Activated T-cell treated with anti-CD3 and anti-CD28 coated beads, Interleukin-2, amount 50 U/mL, for 72 hours (primary cell): ENCODE measurements at regions not wholly inside any gene's neighbourhood (a gene's known extent, or its start where the extent isn't known, plus 50 kb on each side); places are given as distances from the start of the nearest gene placed in this dataset.
"Not testable (repeated sequence)": the region's sequence is repeated elsewhere in the genome, so short reads cannot be mapped to it uniquely, and the experiment has no call there.

Source experiments
- ATAC-seq, 2 donors: fragments of 150-1000 bp; cut with Tn5 transposase; replicated peaks in 1 of 2; 2 replicates each; pipeline ENCODE4 v1.10.0; 2021; ENCODE audit warnings: moderate library complexity in 2 of 2, mild to moderate bottlenecking in 1 of 2
- DNase-seq, 2 donors: peaks; one replicate each; pipeline ENCODE4 v3.0.0; 2021 to 2022; ENCODE audit warnings: mixed read lengths in 1 of 2
- H3K27ac Mint-ChIP-seq: one replicate; pipeline ENCODE4 v1.8.0; 2022; ENCODE audit warnings: mild to moderate bottlenecking, moderate library complexity, mixed read lengths
- H3K27me3 Mint-ChIP-seq: one replicate; pipeline ENCODE4 v1.8.0; 2022; ENCODE audit warnings: low read depth, mixed read lengths
- H3K36me3 Mint-ChIP-seq, 2 donors: one replicate each; pipeline ENCODE4 v1.8.0; 2022; ENCODE audit warnings: mixed read lengths in 2 of 2, mild to moderate bottlenecking in 1 of 2; ENCODE audit not compliant: insufficient read depth in 2 of 2
- H3K4me1 Mint-ChIP-seq: one replicate; pipeline ENCODE4 v1.8.0; 2022; ENCODE audit warnings: low read depth, mixed read lengths
- H3K4me3 Mint-ChIP-seq, 2 donors: one replicate each; pipeline ENCODE4 v1.8.0; 2022; ENCODE audit warnings: mild to moderate bottlenecking in 2 of 2, mixed read lengths in 2 of 2, moderate library complexity in 2 of 2
- H3K9me3 Mint-ChIP-seq, 2 donors: one replicate each; pipeline ENCODE4 v1.8.0; 2022; ENCODE audit warnings: mixed read lengths in 2 of 2

GRCh38 chr14:103186909-103187586, 63.8 kb downstream of the TNFAIP2 start:
- no peaks in the 10 kb centered on the region for H3K9me3 Mint-ChIP-seq
- H3K27ac Mint-ChIP-seq: no peak overlapping the region
- H3K4me3 Mint-ChIP-seq: peak overlapping the region; percentile 22 to 28
- H3K36me3 Mint-ChIP-seq: no peaks in the 10 kb centered on the region
- peaks cover 50% of the 10 kb centered on the region for H3K27me3 Mint-ChIP-seq
- ATAC-seq (no peak), DNase-seq (no peak)
- peaks cover 5% of the 10 kb centered on the region for H3K4me1 Mint-ChIP-seq

- ATAC-seq (no peak), DNase-seq (no peak)
- Mint-ChIP-seq H3K4me1 (peaks cover 5% of the 10 kb centered on the region), H3K27ac (no peak overlapping the region), H3K36me3 (no peaks in the 10 kb centered on the region), H3K27me3 (peaks cover 50% of the 10 kb centered on the region), H3K9me3 (no peaks in the 10 kb centered on the region), H3K4me3 (no peak overlapping the region)
Measured at GRCh38 chr14:103187911-103188310, 64.7 kb downstream of the TNFAIP2 start.

GRCh38 chr14:103188810-103189480, 65.7 kb downstream of the TNFAIP2 start:
- H3K4me3 Mint-ChIP-seq: peak overlapping the region; percentile 34 to 56
- H3K27me3 Mint-ChIP-seq: peaks cover 50% of the 10 kb centered on the region
- H3K36me3 Mint-ChIP-seq: no peaks in the 10 kb centered on the region
- H3K27ac Mint-ChIP-seq: no peak overlapping the region
- DNase-seq (peak; percentile 51), ATAC-seq (peak; percentile 81 to 82)
- H3K9me3 Mint-ChIP-seq: no peaks in the 10 kb centered on the region
- peaks cover 5% of the 10 kb centered on the region for H3K4me1 Mint-ChIP-seq

GRCh38 chr14:103189481-103190470, 66.5 kb downstream of the TNFAIP2 start:
- Mint-ChIP-seq H3K27ac (peak overlapping the region; percentile 35), H3K4me1 (peaks cover 5% of the 10 kb centered on the region), H3K4me3 (peak overlapping the region; percentile 63 to 72), H3K9me3 (no peaks in the 10 kb centered on the region), H3K27me3 (peaks cover 50% of the 10 kb centered on the region), H3K36me3 (no peaks in the 10 kb centered on the region)
- no peak for ATAC-seq
- DNase-seq: no peak

GRCh38 chr14:103190741-103191140, 67.5 kb downstream of the TNFAIP2 start:
- H3K27ac Mint-ChIP-seq: no peak overlapping the region
- no peak overlapping the region for H3K4me3 Mint-ChIP-seq
- peaks cover 5% of the 10 kb centered on the region for H3K4me1 Mint-ChIP-seq
- no peaks in the 10 kb centered on the region for H3K9me3 Mint-ChIP-seq
- no peak for DNase-seq
- peaks cover 43% of the 10 kb centered on the region for H3K27me3 Mint-ChIP-seq
- no peaks in the 10 kb centered on the region for H3K36me3 Mint-ChIP-seq
- no peak for ATAC-seq

- no peaks in the 10 kb centered on the region for H3K9me3 Mint-ChIP-seq
- H3K27ac Mint-ChIP-seq: no peak overlapping the region
- peaks cover 33% of the 10 kb centered on the region for H3K27me3 Mint-ChIP-seq
- H3K4me1 Mint-ChIP-seq: peaks cover 5% of the 10 kb centered on the region
- ATAC-seq: no peak
- no peak overlapping the region for H3K4me3 Mint-ChIP-seq
- DNase-seq: no peak
- H3K36me3 Mint-ChIP-seq: no peaks in the 10 kb centered on the region
Measured at GRCh38 chr14:103191844-103192243, 68.6 kb downstream of the TNFAIP2 start.

- DNase-seq (no peak), ATAC-seq (no peak)
- H3K27me3 Mint-ChIP-seq: peaks cover 28% of the 10 kb centered on the region
- no peak overlapping the region for H3K4me3 Mint-ChIP-seq
- H3K4me1 Mint-ChIP-seq: peaks cover 5% of the 10 kb centered on the region
- no peaks in the 10 kb centered on the region for H3K9me3 Mint-ChIP-seq
- H3K36me3 Mint-ChIP-seq: no peaks in the 10 kb centered on the region
- H3K27ac Mint-ChIP-seq: no peak overlapping the region
Measured at GRCh38 chr14:103192246-103192840, 69.1 kb downstream of the TNFAIP2 start.

GRCh38 chr14:103192861-103193260, 69.6 kb downstream of the TNFAIP2 start:
- ATAC-seq, H3K27ac Mint-ChIP-seq, H3K36me3 Mint-ChIP-seq, H3K4me1 Mint-ChIP-seq, DNase-seq, H3K9me3 Mint-ChIP-seq, H3K4me3 Mint-ChIP-seq: not testable (repeated sequence)
- H3K27me3 Mint-ChIP-seq: peaks cover 23% of the 10 kb centered on the region

- H3K4me1 Mint-ChIP-seq, H3K36me3 Mint-ChIP-seq, DNase-seq, H3K4me3 Mint-ChIP-seq, H3K27ac Mint-ChIP-seq, H3K9me3 Mint-ChIP-seq, ATAC-seq: not testable (repeated sequence)
- peaks cover 17% of the 10 kb centered on the region for H3K27me3 Mint-ChIP-seq
Measured at GRCh38 chr14:103193491-103193890, 70.2 kb downstream of the TNFAIP2 start.

- H3K27ac Mint-ChIP-seq: no peak overlapping the region
- no peak overlapping the region for H3K4me3 Mint-ChIP-seq
- H3K4me1 Mint-ChIP-seq: peaks cover 5% of the 10 kb centered on the region
- DNase-seq (no peak), ATAC-seq (no peak)
- H3K27me3 Mint-ChIP-seq: peaks cover 21% of the 10 kb centered on the region
- no peaks in the 10 kb centered on the region for H3K36me3 Mint-ChIP-seq
- no peaks in the 10 kb centered on the region for H3K9me3 Mint-ChIP-seq
Measured at GRCh38 chr14:103194256-103195045, 71.2 kb downstream of the TNFAIP2 start.

GRCh38 chr14:103195828-103196615, 72.8 kb downstream of the TNFAIP2 start:
- H3K9me3 Mint-ChIP-seq: peaks cover 0 to 1% of the 10 kb centered on the region in 2 donors
- no peak overlapping the region for H3K4me3 Mint-ChIP-seq
- no peaks in the 10 kb centered on the region for H3K4me1 Mint-ChIP-seq
- peaks cover 8% of the 10 kb centered on the region for H3K27me3 Mint-ChIP-seq
- H3K36me3 Mint-ChIP-seq: no peaks in the 10 kb centered on the region
- ATAC-seq (no peak), DNase-seq (no peak)
- no peak overlapping the region for H3K27ac Mint-ChIP-seq
